BJ (cell line): ENCODE measurements at regions not wholly inside any gene's neighbourhood (a gene's known extent, or its start where the extent isn't known, plus 50 kb on each side); places are given as distances from the start of the nearest gene placed in this dataset.

Source experiments
- CTCF ChIA-PET: fragments of 350-600 bp; formaldehyde crosslinking; extraction: SDS; loops from one replicate; lab custom pipeline; 2021; ENCODE audit warnings: antibody characterized with exemption, inconsistent platforms; lab: Yijun Ruan, JAX
- POLR2A ChIA-PET: fragments of 300-600 bp; sonication (Branson Sonifier 250); formaldehyde crosslinking; extraction: SDS; loops from one replicate; lab custom pipeline; 2021; ENCODE audit warnings: antibody characterized with exemption; lab: Charles Lee
- DNase-seq: peaks from one replicate; pipeline ENCODE4 v3.0.0-alpha.2; 2011; ENCODE audit warnings: low read depth
- H3K27me3 ChIP-seq: 2 replicates; pipeline ENCODE4 v1.6.0; 2011; ENCODE audit warnings: low read length; ENCODE audit not compliant: control insufficient read depth, insufficient read depth
- H3K36me3 ChIP-seq: 2 replicates; pipeline ENCODE4 v1.5.1; 2011; ENCODE audit warnings: low read length; ENCODE audit not compliant: control insufficient read depth, insufficient read depth
- H3K4me3 ChIP-seq: 2 replicates; pipeline ENCODE4 v1.5.1; 2011; ENCODE audit warnings: low read depth, mild to moderate bottlenecking, control low read depth, low read length
- CTCF ChIP-seq: IDR thresholded peaks from 2 replicates; pipeline ENCODE4 v1.5.1; 2011; ENCODE audit warnings: low read depth, mild to moderate bottlenecking, control low read depth, inconsistent platforms, low read length, moderate library complexity; ENCODE audit not compliant: insufficient read depth

- no peak for DNase-seq
- POLR2A ChIA-PET = no interaction called here
- TF ChIP-seq CTCF = no peak
- Histone ChIP-seq H3K4me3 (no peak overlapping the region), H3K27me3 (no peaks in the 10 kb centered on the region), H3K36me3 (no peaks in the 10 kb centered on the region)
- CTCF ChIA-PET = no interaction called here
Observed at GRCh38 chr7:120055300-120055699, 217.7 kb upstream of the KCND2 start.

- POLR2A ChIA-PET = no interaction called here
- H3K36me3 ChIP-seq = no peaks in the 10 kb centered on the region
- H3K4me3 ChIP-seq = no peak overlapping the region
- no peak for TF ChIP-seq CTCF
- CTCF ChIA-PET = no interaction called here
- DNase-seq = no peak
- H3K27me3 ChIP-seq = no peaks in the 10 kb centered on the region
Observed at GRCh38 chr7:120056227-120056626, 216.7 kb upstream of the KCND2 start.

- no peak for TF ChIP-seq CTCF
- ChIA-PET CTCF (no interaction called here), POLR2A (no interaction called here)
- H3K4me3 ChIP-seq = no peak overlapping the region
- no peak for DNase-seq
- no peaks in the 10 kb centered on the region for H3K27me3 ChIP-seq
- H3K36me3 ChIP-seq = no peaks in the 10 kb centered on the region
Observed at GRCh38 chr7:120059641-120060040, 213.3 kb upstream of the KCND2 start.

GRCh38 chr7:120060281-120060680, 212.7 kb upstream of the KCND2 start:
- Histone ChIP-seq H3K36me3 (no peaks in the 10 kb centered on the region), H3K27me3 (no peaks in the 10 kb centered on the region), H3K4me3 (no peak overlapping the region)
- DNase-seq = no peak
- ChIA-PET POLR2A (no interaction called here), CTCF (no interaction called here)
- no peak for TF ChIP-seq CTCF

GRCh38 chr7:120060875-120061274, 212.1 kb upstream of the KCND2 start:
- DNase-seq = no peak
- no peaks in the 10 kb centered on the region for H3K27me3 ChIP-seq
- H3K36me3 ChIP-seq = no peaks in the 10 kb centered on the region
- no peak for TF ChIP-seq CTCF
- ChIA-PET CTCF (no interaction called here), POLR2A (no interaction called here)
- H3K4me3 ChIP-seq = no peak overlapping the region
